Right lobe of liver (tissue), 6 donors: ENCODE measurements at regions not wholly inside any gene's neighbourhood (a gene's known extent, or its start where the extent isn't known, plus 50 kb on each side); places are given as distances from the start of the nearest gene placed in this dataset.

Source experiments
- ATAC-seq, 4 donors: fragments of 200-7000 bp; cut with Tn5 transposase; one replicate each; pipeline ENCODE4 v1.9.1; 2020; ENCODE audit warnings: mild to moderate bottlenecking in 4 of 4, moderate library complexity in 4 of 4
- DNase-seq, 3 donors: peaks; one replicate each; pipeline ENCODE4 v3.0.0-alpha.2; 2020
- H3K27ac ChIP-seq, 3 donors: fragments of 200-600 bp; one replicate each; pipeline ENCODE4 v1.8.0; 2022
- H3K27me3 ChIP-seq, 2 donors: fragments of 200-600 bp; one replicate each; pipeline ENCODE4 v1.8.0; 2022
- H3K36me3 ChIP-seq, 4 donors: fragments of 200-600 bp; sonication (generic) in 1 of 4; one replicate each; pipeline versions ENCODE4 v1.5.1 to v1.8.0; 2017 to 2022; ENCODE audit warnings: control low read depth in 1 of 4
- H3K4me1 ChIP-seq, 4 donors: fragments of 200-600 bp; sonication (generic) in 1 of 4; one replicate each; pipeline versions ENCODE4 v1.5.1 to v1.8.0; 2017 to 2022; ENCODE audit warnings: control low read depth in 1 of 4
- H3K4me3 ChIP-seq, 3 donors: fragments of 200-600 bp; one replicate each; pipeline ENCODE4 v1.8.0; 2022
- H3K9me3 ChIP-seq, 4 donors: fragments of 200-600 bp; sonication (generic) in 1 of 4; one replicate each; pipeline versions ENCODE4 v1.5.1 to v1.8.0; 2017 to 2022; ENCODE audit warnings: control low read depth in 1 of 4
- POLR2A ChIP-seq: fragments of 450-650 bp; IDR thresholded peaks from one replicate; pipeline ENCODE4 v1.6.1; 2017; ENCODE audit warnings: antibody characterized with exemption, mild to moderate bottlenecking
- WGBS: methylation state at CpG from one replicate; pipeline ENCODE4 v1.1.6; 2018; ENCODE audit warnings: low coverage, low lambda C conversion rate; ENCODE audit not compliant: insufficient coverage; ENCODE audit errors: missing lambda C conversion rate; 5-methylcytosine and 5-hydroxymethylcytosine counted together
- intact Hi-C, 2 donors: fragments of 100-400 bp; cut with DNase I; formaldehyde crosslinking; loops; one replicate each; pipeline versions ENCODE4 v1.11.2 to v1.14.1; 2022
- TF ChIP-seq, protein P1 (sequence below), 4 donors: fragments of 200-600 bp in 3 of 4; fragments of 450-650 bp in 1 of 4; IDR thresholded peaks; one replicate each; pipeline versions ENCODE4 v1.5.1 to v1.8.0; 2016 to 2022; ENCODE audit warnings: antibody characterized with exemption in 4 of 4, mild to moderate bottlenecking in 2 of 4
- donor health status: DM: no; HTN: yes; CAD: no.
- donor health status: DM: no; HTN: no; CAD: no.
- donor health status: DM: no; HTN: no; CAD: no.
- donor health status: DM: no; HTN: yes; CAD: no.
- donor health status: DM: no; HTN: yes; CAD: no.

- ATAC-seq (no peak), DNase-seq (no peak)
- TF ChIP-seq, protein P1, sequence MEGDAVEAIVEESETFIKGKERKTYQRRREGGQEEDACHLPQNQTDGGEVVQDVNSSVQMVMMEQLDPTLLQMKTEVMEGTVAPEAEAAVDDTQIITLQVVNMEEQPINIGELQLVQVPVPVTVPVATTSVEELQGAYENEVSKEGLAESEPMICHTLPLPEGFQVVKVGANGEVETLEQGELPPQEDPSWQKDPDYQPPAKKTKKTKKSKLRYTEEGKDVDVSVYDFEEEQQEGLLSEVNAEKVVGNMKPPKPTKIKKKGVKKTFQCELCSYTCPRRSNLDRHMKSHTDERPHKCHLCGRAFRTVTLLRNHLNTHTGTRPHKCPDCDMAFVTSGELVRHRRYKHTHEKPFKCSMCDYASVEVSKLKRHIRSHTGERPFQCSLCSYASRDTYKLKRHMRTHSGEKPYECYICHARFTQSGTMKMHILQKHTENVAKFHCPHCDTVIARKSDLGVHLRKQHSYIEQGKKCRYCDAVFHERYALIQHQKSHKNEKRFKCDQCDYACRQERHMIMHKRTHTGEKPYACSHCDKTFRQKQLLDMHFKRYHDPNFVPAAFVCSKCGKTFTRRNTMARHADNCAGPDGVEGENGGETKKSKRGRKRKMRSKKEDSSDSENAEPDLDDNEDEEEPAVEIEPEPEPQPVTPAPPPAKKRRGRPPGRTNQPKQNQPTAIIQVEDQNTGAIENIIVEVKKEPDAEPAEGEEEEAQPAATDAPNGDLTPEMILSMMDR (IDR thresholded peaks at IDR 0.05) = no peak
- TF ChIP-seq POLR2A = no peak
- intact Hi-C loops = no loop called here
- Histone ChIP-seq H3K4me1 (no peaks in the 10 kb centered on the region), H3K36me3 (no peaks in the 10 kb centered on the region), H3K4me3 (no peak overlapping the region), H3K27me3 (no peaks in the 10 kb centered on the region), H3K9me3 (peaks cover 0 to 3% (median 0%) of the 10 kb centered on the region in 4 donors), H3K27ac (no peak overlapping the region)
- WGBS = 15% methylated on average over 2 of the region's 2 CpGs
Measured at GRCh38 chr4:28799696-28800095, 1920.5 kb upstream of the PCDH7 start.

GRCh38 chr4:28811025-28811424 lies 1909.1 kb upstream of the PCDH7 start:
- H3K9me3 ChIP-seq = no peaks in the 10 kb centered on the region
- intact Hi-C loops = no loop called here
- no peaks in the 10 kb centered on the region for H3K27me3 ChIP-seq
- H3K27ac ChIP-seq = no peak overlapping the region
- no peak for TF ChIP-seq POLR2A
- TF ChIP-seq, protein P1 (IDR thresholded peaks at IDR 0.05) = no peak
- DNase-seq (no peak), ATAC-seq (no peak)
- no peaks in the 10 kb centered on the region for H3K36me3 ChIP-seq
- no peak overlapping the region for H3K4me3 ChIP-seq
- H3K4me1 ChIP-seq = no peaks in the 10 kb centered on the region
- 25% methylated on average over 2 of the region's 2 CpGs for WGBS

DNA sequence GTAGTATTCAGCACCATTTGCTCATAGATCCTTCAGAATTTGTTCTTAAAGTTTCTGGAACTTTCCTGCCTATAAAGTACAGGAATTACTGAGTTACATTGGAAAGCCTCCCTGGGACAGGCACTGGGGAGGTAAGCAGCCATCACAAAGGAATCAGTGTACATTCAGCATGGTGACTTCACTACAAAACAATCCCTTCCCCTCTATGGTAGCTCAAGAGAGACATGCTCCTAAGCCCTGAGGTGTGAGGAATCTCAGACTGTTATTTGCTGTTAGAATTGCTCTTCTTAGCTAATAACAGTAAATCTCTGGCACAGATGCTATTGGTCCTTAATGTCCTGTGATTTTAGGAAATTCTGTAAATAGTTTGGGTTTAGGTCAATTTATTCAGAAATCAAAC lies 1898.0 kb upstream of the PCDH7 start:
- Histone ChIP-seq H3K9me3 (no peaks in the 10 kb centered on the region), H3K4me3 (no peak overlapping the region), H3K27me3 (no peaks in the 10 kb centered on the region), H3K27ac (no peak overlapping the region), H3K36me3 (no peaks in the 10 kb centered on the region), H3K4me1 (no peaks in the 10 kb centered on the region)
- intact Hi-C loops = no loop called here
- DNase-seq (no peak), ATAC-seq (no peak)
- TF ChIP-seq, protein P1 (IDR thresholded peaks at IDR 0.05) = no peak
- TF ChIP-seq POLR2A = no peak

GRCh38 chr4:28827866-28828265 lies 1892.3 kb upstream of the PCDH7 start:
- H3K27ac ChIP-seq = no peak overlapping the region
- WGBS = 100% methylated on average over 3 of the region's 24 CpGs
- no peaks in the 10 kb centered on the region for H3K36me3 ChIP-seq
- H3K4me3 ChIP-seq = no peak overlapping the region
- H3K4me1 ChIP-seq = no peaks in the 10 kb centered on the region
- intact Hi-C loops = no loop called here
- H3K27me3 ChIP-seq = no peaks in the 10 kb centered on the region
- TF ChIP-seq POLR2A = no peak
- TF ChIP-seq, protein P1 (IDR thresholded peaks at IDR 0.05) = no peak
- H3K9me3 ChIP-seq = no peaks in the 10 kb centered on the region
- no peak for ATAC-seq
- no peak for DNase-seq

GRCh38 chr4:28831867-28832266 lies 1888.3 kb upstream of the PCDH7 start:
- H3K4me3 ChIP-seq = no peak overlapping the region
- no peaks in the 10 kb centered on the region for H3K9me3 ChIP-seq
- intact Hi-C loops = no loop called here
- no peaks in the 10 kb centered on the region for H3K27me3 ChIP-seq
- 31% methylated on average over 3 of the region's 3 CpGs for WGBS
- no peak overlapping the region for H3K27ac ChIP-seq
- no peak for ATAC-seq
- no peaks in the 10 kb centered on the region for H3K36me3 ChIP-seq
- no peak for DNase-seq
- TF ChIP-seq POLR2A = no peak
- TF ChIP-seq, protein P1 (IDR thresholded peaks at IDR 0.05) = no peak
- H3K4me1 ChIP-seq = no peaks in the 10 kb centered on the region
